WTC11 (cell line): ENCODE measurements at regions not wholly inside any gene's neighbourhood (a gene's known extent, or its start where the extent isn't known, plus 50 kb on each side); places are given as distances from the start of the nearest gene placed in this dataset.

Experiments used
- AFF4 ChIP-seq: sonication (generic); formaldehyde crosslinking; IDR thresholded peaks from 2 replicates; pipeline ENCODE4 v1.8.1; 2023; ENCODE audit warnings: mild to moderate bottlenecking, missing genetic modification reagents, borderline replicate concordance
- ATF1 ChIP-seq: sonication (generic); formaldehyde crosslinking; IDR thresholded peaks from 2 replicates; pipeline ENCODE4 v1.8.1; 2023; ENCODE audit warnings: mild to moderate bottlenecking, moderate library complexity, missing genetic modification reagents
- ATF6 ChIP-seq: sonication (generic); formaldehyde crosslinking; IDR thresholded peaks from 2 replicates; pipeline ENCODE4 v1.8.1; 2023; ENCODE audit warnings: mild to moderate bottlenecking, missing genetic modification reagents
- CREB1 ChIP-seq: sonication (generic); formaldehyde crosslinking; IDR thresholded peaks from 2 replicates; pipeline ENCODE4 v1.8.0; 2023; ENCODE audit warnings: mild to moderate bottlenecking, missing genetic modification reagents
- CREM ChIP-seq: sonication (generic); formaldehyde crosslinking; IDR thresholded peaks from 2 replicates; pipeline ENCODE4 v1.8.1; 2022; ENCODE audit warnings: mild to moderate bottlenecking, missing genetic modification reagents, moderate library complexity
- CTCF ChIP-seq: fragments of 200-600 bp; IDR thresholded peaks from 2 replicates; pipeline ENCODE4 v1.8.0; 2022; ENCODE audit warnings: antibody characterized with exemption
- ETV6 ChIP-seq: sonication (generic); formaldehyde crosslinking; IDR thresholded peaks from 2 replicates; pipeline ENCODE4 v1.8.1; 2022; ENCODE audit warnings: mild to moderate bottlenecking, missing genetic modification reagents
- KAT7 ChIP-seq: sonication (generic); formaldehyde crosslinking; IDR thresholded peaks from 2 replicates; pipeline ENCODE4 v1.8.1; 2023; ENCODE audit warnings: missing genetic modification reagents, mild to moderate bottlenecking, borderline replicate concordance
- NFYB ChIP-seq: sonication (generic); formaldehyde crosslinking; conservative IDR thresholded peaks from 2 replicates; pipeline ENCODE4 v1.8.0; 2022; ENCODE audit warnings: low read depth, missing genetic modification reagents
- NR2C2 ChIP-seq: sonication (generic); formaldehyde crosslinking; IDR thresholded peaks from 2 replicates; pipeline ENCODE4 v1.8.0; 2022; ENCODE audit warnings: mild to moderate bottlenecking, missing genetic modification reagents
- SP1 ChIP-seq: sonication (generic); formaldehyde crosslinking; conservative IDR thresholded peaks from 2 replicates; pipeline ENCODE4 v1.8.1; 2022; ENCODE audit warnings: missing genetic modification reagents
- TCF7 ChIP-seq: sonication (generic); formaldehyde crosslinking; IDR thresholded peaks from 2 replicates; pipeline ENCODE4 v1.8.0; 2022; ENCODE audit warnings: mild to moderate bottlenecking, low read depth, missing genetic modification reagents, moderate library complexity
- USF2 ChIP-seq: sonication (generic); formaldehyde crosslinking; IDR thresholded peaks from 2 replicates; pipeline ENCODE4 v1.8.1; 2023; ENCODE audit warnings: mild to moderate bottlenecking, missing genetic modification reagents, moderate library complexity
- ZNF121 ChIP-seq: sonication (generic); formaldehyde crosslinking; IDR thresholded peaks from 2 replicates; pipeline ENCODE4 v1.8.0; 2023; ENCODE audit warnings: missing genetic modification reagents

GRCh38 chr21:18023157-18023556, 204.0 kb upstream of the C21orf91 start:
- no peak for TF ChIP-seq USF2
- TF ChIP-seq CTCF, result no peak
- no peak for TF ChIP-seq AFF4 (CRISPR knock-in tag)
- TF ChIP-seq ATF6, result no peak
- TF ChIP-seq TCF7 (CRISPR knock-in tag), result no peak
- no peak for TF ChIP-seq SP1 (CRISPR knock-in tag)
- TF ChIP-seq NR2C2 (CRISPR knock-in tag), result no peak
- TF ChIP-seq KAT7, result no peak
- TF ChIP-seq ATF1, result no peak
- TF ChIP-seq CREM (CRISPR knock-in tag), result no peak
- no peak for TF ChIP-seq CREB1
- TF ChIP-seq ZNF121 (CRISPR knock-in tag), result no peak
- TF ChIP-seq ETV6 (CRISPR knock-in tag), result no peak
- TF ChIP-seq NFYB (CRISPR knock-in tag), result no peak
